Neutrophil (primary cell): ENCODE measurements at regions not wholly inside any gene's neighbourhood (a gene's known extent, or its start where the extent isn't known, plus 50 kb on each side); places are given as distances from the start of the nearest gene placed in this dataset.

Source experiments
- H3K27ac ChIP-seq: fragments of 200-600 bp; sonication (generic); 2 replicates; pipeline ENCODE4 v1.5.1; 2016; ENCODE audit warnings: mild to moderate bottlenecking, moderate library complexity
- H3K27me3 ChIP-seq: fragments of 200-600 bp; sonication (generic); 2 replicates; pipeline ENCODE4 v1.6.0; 2016; ENCODE audit warnings: mild to moderate bottlenecking
- H3K36me3 ChIP-seq: fragments of 200-600 bp; sonication (generic); 2 replicates; pipeline ENCODE4 v1.5.1; 2017
- H3K4me1 ChIP-seq, 2 experiments: fragments of 200-600 bp in 1 of 2; sonication (generic) in 1 of 2; 1 replicate in 1 of 2; 2 replicates in 1 of 2; pipeline versions ENCODE4 v1.5.1 to v1.6.1; 2013 to 2016; ENCODE audit warnings: low read depth in 1 of 2, low read length in 1 of 2, mild to moderate bottlenecking in 1 of 2, moderate library complexity in 1 of 2; ENCODE audit not compliant: control insufficient read depth in 1 of 2, insufficient read depth in 1 of 2
- H3K4me3 ChIP-seq, 2 experiments: fragments of 200-600 bp in 1 of 2; sonication (generic) in 1 of 2; 1 replicate in 1 of 2; 2 replicates in 1 of 2; pipeline ENCODE4 v1.5.1; 2013 to 2016; ENCODE audit warnings: low read depth in 1 of 2, low read length in 1 of 2, mild to moderate bottlenecking in 1 of 2, moderate library complexity in 1 of 2
- H3K9me3 ChIP-seq: fragments of 200-600 bp; sonication (generic); 2 replicates; pipeline ENCODE4 v1.5.1; 2016
- TF ChIP-seq, protein P1 (sequence below): fragments of 200-600 bp; sonication (generic); IDR thresholded peaks from 2 replicates; pipeline ENCODE4 v1.5.1; 2016; ENCODE audit warnings: antibody characterized with exemption

DNA sequence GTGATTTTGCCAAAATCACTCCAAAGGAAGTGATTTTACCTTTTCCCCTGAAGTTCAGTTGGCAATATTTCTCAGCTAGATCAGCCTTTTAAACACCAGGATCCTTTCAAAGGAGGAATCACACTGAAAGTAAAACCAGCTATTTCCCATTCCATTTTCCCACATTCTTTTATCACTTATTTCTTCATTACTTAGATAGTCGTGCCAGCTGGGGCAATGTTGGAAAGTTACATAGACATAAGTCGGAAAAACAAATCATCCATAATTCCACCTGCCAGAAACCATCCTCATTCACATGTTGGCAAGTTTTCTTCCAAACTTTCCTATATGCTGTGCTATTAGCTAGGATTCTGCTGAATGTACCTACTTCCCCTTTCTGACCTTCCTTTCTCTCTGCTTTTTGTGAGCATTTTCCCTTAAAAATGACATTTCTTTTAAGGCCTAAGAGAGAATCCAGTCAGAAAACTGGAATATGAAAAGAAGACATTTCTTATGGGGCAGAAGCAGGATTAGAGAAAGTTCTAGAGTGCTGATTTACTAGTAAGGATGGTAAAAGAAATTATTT, 170.0 kb upstream of the STK17B start:
- TF ChIP-seq, protein P1, sequence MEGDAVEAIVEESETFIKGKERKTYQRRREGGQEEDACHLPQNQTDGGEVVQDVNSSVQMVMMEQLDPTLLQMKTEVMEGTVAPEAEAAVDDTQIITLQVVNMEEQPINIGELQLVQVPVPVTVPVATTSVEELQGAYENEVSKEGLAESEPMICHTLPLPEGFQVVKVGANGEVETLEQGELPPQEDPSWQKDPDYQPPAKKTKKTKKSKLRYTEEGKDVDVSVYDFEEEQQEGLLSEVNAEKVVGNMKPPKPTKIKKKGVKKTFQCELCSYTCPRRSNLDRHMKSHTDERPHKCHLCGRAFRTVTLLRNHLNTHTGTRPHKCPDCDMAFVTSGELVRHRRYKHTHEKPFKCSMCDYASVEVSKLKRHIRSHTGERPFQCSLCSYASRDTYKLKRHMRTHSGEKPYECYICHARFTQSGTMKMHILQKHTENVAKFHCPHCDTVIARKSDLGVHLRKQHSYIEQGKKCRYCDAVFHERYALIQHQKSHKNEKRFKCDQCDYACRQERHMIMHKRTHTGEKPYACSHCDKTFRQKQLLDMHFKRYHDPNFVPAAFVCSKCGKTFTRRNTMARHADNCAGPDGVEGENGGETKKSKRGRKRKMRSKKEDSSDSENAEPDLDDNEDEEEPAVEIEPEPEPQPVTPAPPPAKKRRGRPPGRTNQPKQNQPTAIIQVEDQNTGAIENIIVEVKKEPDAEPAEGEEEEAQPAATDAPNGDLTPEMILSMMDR = no peak
- no peak overlapping the region for H3K4me3 ChIP-seq

DNA sequence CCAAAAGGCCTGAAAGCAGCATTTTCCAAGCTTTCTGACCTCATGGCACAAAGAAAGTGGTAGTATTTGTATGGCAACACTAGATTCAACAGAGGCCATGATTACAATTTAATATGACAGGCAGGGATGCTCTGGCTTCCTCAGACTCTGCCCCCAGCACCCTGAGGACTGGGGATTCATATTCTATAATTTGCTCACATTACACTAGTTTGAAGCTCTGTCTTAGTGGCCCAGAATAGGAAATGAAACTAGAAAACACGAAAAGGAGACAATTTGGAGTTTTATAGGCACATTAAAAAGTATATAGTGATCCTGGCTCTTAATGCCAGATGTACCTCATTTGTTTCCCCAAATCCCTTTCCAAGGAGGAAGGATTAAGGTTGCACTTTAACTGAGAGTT, 173.0 kb upstream of the STK17B start:
- TF ChIP-seq, protein P1 = no peak
- H3K27me3 ChIP-seq = no peaks in the 10 kb centered on the region

More for the DNA sequence above, 170.0 kb upstream of the STK17B start:
- Histone ChIP-seq H3K27me3 (no peaks in the 10 kb centered on the region), H3K27ac (no peak overlapping the region), H3K9me3 (no peaks in the 10 kb centered on the region), H3K36me3 (no peaks in the 10 kb centered on the region), H3K4me1 (no peaks in the 10 kb centered on the region)

DNA sequence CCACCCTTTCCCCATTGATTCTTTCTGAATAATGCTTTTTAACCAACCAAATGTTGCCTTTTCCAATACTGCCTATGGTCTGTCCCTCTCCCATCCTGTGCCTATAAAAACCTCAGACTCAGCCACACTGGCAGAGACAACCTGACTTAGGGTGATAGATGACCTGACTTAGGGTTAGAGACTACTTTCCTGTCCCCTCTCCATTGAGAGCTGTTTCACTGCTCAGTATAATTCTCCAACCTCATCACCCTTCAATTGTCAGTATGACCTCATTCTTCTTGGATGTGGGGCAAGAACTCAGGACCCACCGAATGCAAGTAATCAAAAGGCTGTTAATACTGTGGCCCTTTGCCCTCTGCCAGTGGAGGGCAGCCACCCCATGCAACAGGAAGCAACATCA, 182.3 kb upstream of the STK17B start:
- H3K27me3 ChIP-seq = no peaks in the 10 kb centered on the region
- no peak overlapping the region for H3K27ac ChIP-seq
- no peaks in the 10 kb centered on the region for H3K4me1 ChIP-seq
- TF ChIP-seq, protein P1 = no peak
- no peaks in the 10 kb centered on the region for H3K9me3 ChIP-seq
- H3K4me3 ChIP-seq = no peak overlapping the region
- H3K36me3 ChIP-seq = no peaks in the 10 kb centered on the region

More for the DNA sequence above, 173.0 kb upstream of the STK17B start:
- H3K36me3 ChIP-seq = no peaks in the 10 kb centered on the region
- no peaks in the 10 kb centered on the region for H3K4me1 ChIP-seq
- no peak overlapping the region for H3K27ac ChIP-seq
- H3K4me3 ChIP-seq = no peak overlapping the region
- no peaks in the 10 kb centered on the region for H3K9me3 ChIP-seq

DNA sequence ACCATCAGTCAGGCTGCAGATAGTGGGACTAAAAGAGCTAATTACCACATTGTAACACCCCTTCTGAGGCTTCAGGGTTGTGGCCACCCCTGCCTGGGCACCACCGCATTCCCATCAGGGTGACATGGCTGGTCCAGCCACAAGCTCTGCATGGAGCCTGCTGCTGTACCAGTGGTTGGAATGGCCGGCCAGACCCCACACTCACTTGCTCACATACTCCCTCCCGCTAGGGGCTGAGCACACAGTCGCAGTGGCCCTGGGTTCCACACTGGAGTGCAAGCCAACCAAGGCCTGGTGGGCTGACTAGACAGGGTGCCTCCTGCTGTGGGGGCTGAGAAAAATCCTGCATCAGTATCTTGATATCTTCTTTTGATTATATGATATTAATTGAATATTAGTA, 182.8 kb upstream of the STK17B start:
- H3K27ac ChIP-seq = no peak overlapping the region
- no peak overlapping the region for H3K4me3 ChIP-seq
- H3K4me1 ChIP-seq = no peaks in the 10 kb centered on the region
- no peaks in the 10 kb centered on the region for H3K9me3 ChIP-seq
- no peaks in the 10 kb centered on the region for H3K36me3 ChIP-seq
- H3K27me3 ChIP-seq = no peaks in the 10 kb centered on the region
- TF ChIP-seq, protein P1 = no peak

DNA sequence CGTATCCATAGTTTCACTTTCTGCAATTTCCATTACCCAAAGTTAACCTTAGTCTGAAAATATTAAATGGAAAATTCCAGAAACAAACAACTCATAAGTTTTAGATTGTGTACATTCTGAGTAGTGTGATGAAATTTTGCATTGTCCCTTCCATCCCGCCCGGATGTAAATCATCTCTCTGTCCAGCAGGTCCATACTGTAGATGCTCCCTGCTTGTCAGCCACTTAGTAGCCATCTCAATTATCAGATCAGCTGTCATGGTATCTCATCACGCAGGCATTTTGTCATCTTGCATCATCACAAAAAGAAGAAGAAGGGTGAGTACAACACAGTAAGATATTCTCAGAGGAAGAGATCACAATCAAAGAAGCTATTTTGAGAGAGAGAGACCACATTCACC, 185.0 kb upstream of the STK17B start:
- Histone ChIP-seq H3K9me3 (no peaks in the 10 kb centered on the region), H3K4me3 (no peak overlapping the region), H3K36me3 (no peaks in the 10 kb centered on the region), H3K27me3 (no peaks in the 10 kb centered on the region), H3K27ac (no peak overlapping the region), H3K4me1 (no peaks in the 10 kb centered on the region)
- TF ChIP-seq, protein P1 = no peak

DNA sequence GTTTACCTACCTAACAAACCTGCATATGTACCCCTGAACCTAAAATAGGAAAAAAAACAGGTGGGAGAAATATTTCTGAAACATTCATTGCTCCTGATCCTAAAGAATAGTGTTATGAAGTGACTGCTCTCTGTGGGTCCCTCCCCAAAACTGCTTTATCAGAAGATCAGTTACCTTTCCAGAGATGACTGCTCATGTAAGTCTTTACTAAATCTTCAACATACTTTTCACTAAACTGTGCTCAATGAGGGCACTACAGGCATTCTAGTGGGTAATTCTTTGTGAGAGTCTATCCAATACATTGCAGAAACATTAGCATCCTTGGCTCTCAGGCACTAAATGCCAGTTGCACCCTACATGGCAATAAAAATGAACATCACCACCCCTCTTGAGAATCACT, 189.3 kb upstream of the STK17B start:
- H3K36me3 ChIP-seq = no peaks in the 10 kb centered on the region
- no peaks in the 10 kb centered on the region for H3K27me3 ChIP-seq
- TF ChIP-seq, protein P1 = no peak
- no peaks in the 10 kb centered on the region for H3K9me3 ChIP-seq
- H3K27ac ChIP-seq = no peak overlapping the region
- H3K4me3 ChIP-seq = no peak overlapping the region
- H3K4me1 ChIP-seq = no peaks in the 10 kb centered on the region
